GM12864 (cell line): ENCODE measurements at regions not wholly inside any gene's neighbourhood (a gene's known extent, or its start where the extent isn't known, plus 50 kb on each side); places are given as distances from the start of the nearest gene placed in this dataset.

ENCODE experiments used
- DNase-seq: peaks from one replicate; pipeline ENCODE4 v3.0.0-alpha.2; 2011; ENCODE audit warnings: low read depth
- H3K4me3 ChIP-seq: 2 replicates; pipeline ENCODE4 v1.5.1; 2011; ENCODE audit warnings: mild to moderate bottlenecking, low read depth, low read length, control low read depth
- TF ChIP-seq, protein P1 (sequence below): IDR thresholded peaks from 2 replicates; pipeline ENCODE4 v1.5.1; 2011; ENCODE audit warnings: low read depth, mild to moderate bottlenecking, moderate library complexity, low read length, control low read depth, inconsistent platforms; ENCODE audit errors: missing control alignments

DNA sequence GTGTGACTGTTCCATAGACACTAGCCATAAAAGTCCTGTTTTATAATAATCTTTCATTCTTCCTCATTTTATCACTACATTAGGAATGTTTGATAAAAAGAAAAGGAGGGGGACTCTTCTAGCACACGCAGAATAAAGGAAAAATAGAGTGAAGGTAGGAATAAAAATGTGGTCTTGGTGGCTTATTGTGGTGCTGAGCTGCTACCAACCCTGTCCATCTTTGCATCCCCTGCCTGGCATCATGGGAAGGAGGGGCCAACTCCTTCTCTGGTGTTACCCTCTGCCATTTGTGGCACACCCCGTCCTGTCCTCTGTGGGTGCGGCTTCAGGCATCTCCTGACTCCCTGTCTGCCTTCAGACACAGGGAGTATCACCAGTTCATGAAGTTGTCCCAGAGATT, 104.9 kb upstream of the ZNF536 start:
- H3K4me3 ChIP-seq = no peak overlapping the region
- TF ChIP-seq, protein P1, sequence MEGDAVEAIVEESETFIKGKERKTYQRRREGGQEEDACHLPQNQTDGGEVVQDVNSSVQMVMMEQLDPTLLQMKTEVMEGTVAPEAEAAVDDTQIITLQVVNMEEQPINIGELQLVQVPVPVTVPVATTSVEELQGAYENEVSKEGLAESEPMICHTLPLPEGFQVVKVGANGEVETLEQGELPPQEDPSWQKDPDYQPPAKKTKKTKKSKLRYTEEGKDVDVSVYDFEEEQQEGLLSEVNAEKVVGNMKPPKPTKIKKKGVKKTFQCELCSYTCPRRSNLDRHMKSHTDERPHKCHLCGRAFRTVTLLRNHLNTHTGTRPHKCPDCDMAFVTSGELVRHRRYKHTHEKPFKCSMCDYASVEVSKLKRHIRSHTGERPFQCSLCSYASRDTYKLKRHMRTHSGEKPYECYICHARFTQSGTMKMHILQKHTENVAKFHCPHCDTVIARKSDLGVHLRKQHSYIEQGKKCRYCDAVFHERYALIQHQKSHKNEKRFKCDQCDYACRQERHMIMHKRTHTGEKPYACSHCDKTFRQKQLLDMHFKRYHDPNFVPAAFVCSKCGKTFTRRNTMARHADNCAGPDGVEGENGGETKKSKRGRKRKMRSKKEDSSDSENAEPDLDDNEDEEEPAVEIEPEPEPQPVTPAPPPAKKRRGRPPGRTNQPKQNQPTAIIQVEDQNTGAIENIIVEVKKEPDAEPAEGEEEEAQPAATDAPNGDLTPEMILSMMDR = no peak
- no peak for DNase-seq

DNA sequence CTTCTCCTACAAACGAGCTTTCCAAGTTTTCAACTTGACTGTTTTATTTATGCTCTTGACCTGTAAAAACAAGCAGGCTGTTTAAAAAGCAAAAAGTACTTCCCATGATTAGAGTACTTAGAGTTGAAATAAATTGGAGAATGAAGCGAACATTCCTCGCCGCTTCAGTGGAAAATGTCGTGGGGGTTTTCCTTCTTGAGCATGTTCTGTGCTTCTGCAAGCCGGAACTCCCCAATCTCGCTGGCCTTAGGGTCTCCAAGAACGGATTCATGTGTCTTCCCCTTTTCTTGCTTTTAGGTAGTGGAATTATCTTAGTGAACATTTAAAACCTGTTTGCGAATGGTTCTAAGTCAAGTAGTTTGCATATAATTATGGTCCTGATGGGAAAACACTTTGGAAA, 103.6 kb upstream of the ZNF536 start:
- TF ChIP-seq, protein P1 = no peak
- DNase-seq = no peak
- H3K4me3 ChIP-seq = no peak overlapping the region

DNA sequence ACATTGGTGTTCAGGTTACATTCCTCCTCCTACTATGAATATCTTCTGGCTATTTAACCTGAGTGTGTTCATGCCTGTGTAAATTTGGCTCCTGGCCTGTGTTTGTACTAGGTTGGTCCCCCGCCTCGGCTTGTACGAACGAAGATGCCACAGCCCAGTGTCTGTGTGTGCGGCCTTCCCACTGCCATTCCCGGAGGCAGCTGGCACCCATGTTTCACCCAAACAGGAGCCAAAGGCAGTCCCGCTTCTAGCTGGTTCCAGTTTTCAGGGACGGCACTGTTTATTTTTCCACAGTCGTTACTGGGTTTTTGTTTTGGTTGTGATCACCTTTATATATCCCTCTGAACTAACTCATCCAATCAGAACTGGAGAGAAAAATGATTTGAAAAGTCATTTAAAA, 102.5 kb upstream of the ZNF536 start:
- DNase-seq = no peak
- TF ChIP-seq, protein P1 = no peak
- no peak overlapping the region for H3K4me3 ChIP-seq

DNA sequence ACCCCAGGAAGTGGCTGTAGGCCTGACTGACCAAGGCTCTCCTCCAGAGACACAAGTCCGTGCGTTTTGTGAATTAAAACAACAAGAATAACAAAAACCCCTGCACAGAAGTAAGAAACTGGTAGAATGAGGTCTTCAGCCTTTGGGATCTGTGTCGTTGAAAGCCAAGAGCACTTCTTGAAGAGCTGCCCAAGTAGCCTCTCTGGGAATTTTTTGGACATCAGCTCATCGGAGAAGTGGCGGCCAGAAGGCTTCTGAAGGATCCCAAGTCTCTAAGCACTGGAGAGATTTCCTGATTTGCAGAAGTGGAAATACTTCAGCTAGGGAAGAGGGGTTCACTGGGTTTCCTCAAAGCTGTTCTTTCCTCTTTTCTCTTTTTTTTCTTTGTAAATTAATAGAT, 100.4 kb upstream of the ZNF536 start:
- TF ChIP-seq, protein P1 = no peak
- DNase-seq = no peak
- H3K4me3 ChIP-seq = no peak overlapping the region

DNA sequence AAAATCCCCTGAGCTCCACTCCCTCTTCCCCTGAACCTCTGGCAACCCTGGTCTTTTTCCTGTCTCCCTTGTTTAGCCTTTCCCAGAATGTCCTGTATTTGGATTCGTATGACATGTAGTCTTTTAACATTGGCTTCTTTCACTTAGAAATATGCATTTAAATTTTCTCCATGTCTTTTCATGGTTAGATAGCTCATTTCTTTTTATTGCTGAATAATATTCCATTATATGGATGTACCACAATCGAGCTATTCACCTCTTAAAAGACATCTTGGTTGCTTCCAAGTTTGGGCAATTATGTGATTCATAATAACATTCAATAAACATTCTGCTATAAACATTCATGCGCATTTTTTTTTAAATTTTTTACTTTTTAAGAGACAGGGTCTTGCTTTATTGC, 99.6 kb upstream of the ZNF536 start:
- no peak overlapping the region for H3K4me3 ChIP-seq
- TF ChIP-seq, protein P1 = no peak
- no peak for DNase-seq

DNA sequence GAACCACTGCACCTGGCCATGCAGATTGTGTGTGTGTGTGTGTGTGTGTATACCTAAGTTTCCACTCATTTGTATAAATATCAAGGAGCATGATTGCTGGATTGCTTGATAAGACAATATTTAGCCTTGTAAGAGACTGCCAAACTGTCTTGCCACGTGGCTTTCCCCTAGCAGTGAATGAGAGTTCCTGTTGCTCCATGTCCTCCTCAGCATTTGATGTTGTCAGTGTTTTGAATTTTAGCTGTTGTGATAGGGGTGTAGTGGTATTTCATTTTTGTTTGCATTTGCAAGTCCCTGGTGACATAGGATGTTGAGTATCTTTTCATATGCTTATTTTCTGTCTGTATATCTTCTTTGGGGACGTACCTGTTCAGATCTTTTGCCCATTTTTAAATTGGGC, 99.0 kb upstream of the ZNF536 start:
- H3K4me3 ChIP-seq = no peak overlapping the region
- TF ChIP-seq, protein P1 = no peak
- no peak for DNase-seq

GRCh38 chr19:30274987-30275386, 97.2 kb upstream of the ZNF536 start:
- TF ChIP-seq, protein P1 = no peak

More at GRCh38 chr19:30274987-30275386, 97.2 kb upstream of the ZNF536 start:
- no peak overlapping the region for H3K4me3 ChIP-seq
- DNase-seq = no peak
